ENCODE measurements at regions not wholly inside any gene's neighbourhood (a gene's known extent, or its start where the extent isn't known, plus 50 kb on each side); places are given as distances from the start of the nearest gene placed in this dataset.

DNA sequence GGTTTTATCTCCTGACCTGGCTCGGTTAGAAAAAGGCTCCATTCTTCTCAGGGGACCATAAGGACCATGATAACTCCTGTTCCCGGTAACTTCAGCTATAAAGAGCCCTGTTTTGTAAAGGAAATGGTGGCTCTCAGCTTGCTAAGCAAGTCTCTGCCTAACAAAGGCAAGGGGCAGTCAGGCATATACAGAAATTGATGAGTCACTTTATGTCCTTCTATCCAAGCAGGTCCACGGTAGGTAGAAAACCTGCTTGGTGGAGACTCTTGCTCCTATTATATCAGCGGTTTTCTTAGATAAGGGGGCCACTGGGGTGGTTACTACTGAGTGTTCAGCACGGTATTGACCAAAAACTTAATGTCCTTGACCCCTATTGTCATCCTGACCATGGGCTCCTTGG lies 203.0 kb upstream of the KLF8 start:
- Histone ChIP-seq H3K79me2 (ENCODE audit: control insufficient read depth, insufficient read depth, low read length) (no peaks in the 10 kb centered on the region), H4K20me1 (ENCODE audit: control insufficient read depth, insufficient read depth) (no peaks in the 10 kb centered on the region), H3K27me3 (replicated peaks in 1 of 2; ENCODE audit: control insufficient read depth in 2 of 2, insufficient read depth in 2 of 2, low read length in 1 of 2) (no peaks in the 10 kb centered on the region), H3K4me2 (ENCODE audit: control insufficient read depth, insufficient read depth) (no peak overlapping the region), H3K36me3 (ENCODE audit: control insufficient read depth in 2 of 2, insufficient read depth in 2 of 2, low read length in 1 of 2) (no peaks in the 10 kb centered on the region), H3K4me1 (ENCODE audit: control insufficient read depth, insufficient read depth, low read length) (no peaks in the 10 kb centered on the region), H3K27ac (ENCODE audit: control insufficient read depth, insufficient read depth) (no peak overlapping the region), H3K4me3 (no peak overlapping the region), H3K9me3 (replicated peaks; ENCODE audit: control insufficient read depth, insufficient read depth, low read length) (no peaks in the 10 kb centered on the region; the same call in 2 of the 3 replicates), H2AFZ (ENCODE audit: control insufficient read depth, low read depth, low read length) (no peak overlapping the region), H3K9ac (ENCODE audit: control insufficient read depth, insufficient read depth, low read length) (no peak overlapping the region)
- RAD21 ChIA-PET (ENCODE audit: unreplicated experiment): no interaction called here
- TF ChIP-seq NR2F1 (conservative IDR thresholded peaks at IDR 0.05) (no peak), JUNB (IDR thresholded peaks at IDR 0.05) (no peak), HCFC1 (IDR thresholded peaks at IDR 0.05; ENCODE audit: low read length) (no peak), RELA (IDR thresholded peaks at IDR 0.05; ENCODE audit: borderline replicate concordance, partially characterized antibody) (no peak), CBX3 (IDR thresholded peaks at IDR 0.05; ENCODE audit: borderline replicate concordance, low read depth) (no peak), MYB (IDR thresholded peaks at IDR 0.05; ENCODE audit: borderline replicate concordance, low read depth, low read length) (no peak), MXI1 (IDR thresholded peaks at IDR 0.05; ENCODE audit: low read depth, low read length) (no peak), ZNF207 (IDR thresholded peaks at IDR 0.05; ENCODE audit: borderline replicate concordance) (no peak), TAF1 (IDR thresholded peaks at IDR 0.05; ENCODE audit: borderline replicate concordance, low read depth, low read length) (no peak), KAT2A (conservative IDR thresholded peaks at IDR 0.05; ENCODE audit: control insufficient read depth, low read depth, low read length) (no peak)
- TF ChIP-seq, protein P1, sequence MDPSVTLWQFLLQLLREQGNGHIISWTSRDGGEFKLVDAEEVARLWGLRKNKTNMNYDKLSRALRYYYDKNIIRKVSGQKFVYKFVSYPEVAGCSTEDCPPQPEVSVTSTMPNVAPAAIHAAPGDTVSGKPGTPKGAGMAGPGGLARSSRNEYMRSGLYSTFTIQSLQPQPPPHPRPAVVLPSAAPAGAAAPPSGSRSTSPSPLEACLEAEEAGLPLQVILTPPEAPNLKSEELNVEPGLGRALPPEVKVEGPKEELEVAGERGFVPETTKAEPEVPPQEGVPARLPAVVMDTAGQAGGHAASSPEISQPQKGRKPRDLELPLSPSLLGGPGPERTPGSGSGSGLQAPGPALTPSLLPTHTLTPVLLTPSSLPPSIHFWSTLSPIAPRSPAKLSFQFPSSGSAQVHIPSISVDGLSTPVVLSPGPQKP (IDR thresholded peaks at IDR 0.05; ENCODE audit: low read depth, low read length): no peak
- POLR2A ChIA-PET: no interaction called here
- FAIRE-seq (no peak), ATAC-seq (no peak), DNase-seq (ENCODE audit: low read depth, low spot score) (no peak)
- no TSS peak for BruUV-seq (replicated peaks)
- CTCF ChIA-PET: no interaction called here
- WGBS (ENCODE audit: insufficient coverage, insufficient replicate concordance, low lambda C conversion rate, missing lambda C conversion rate): 40% methylated on average over 5 of the region's 5 CpGs
- in situ Hi-C loops (cut with MboI) (no loop called here), intact Hi-C loops (cut with micrococcal nuclease; ENCODE audit: unreplicated experiment) (no loop called here)
- SMC1A ChIA-PET (ENCODE audit: uncharacterized antibody, unreplicated experiment): no interaction called here

All from GM12878 (cell line).